HG02798 (cell line): ENCODE measurements at regions not wholly inside any gene's neighbourhood (a gene's known extent, or its start where the extent isn't known, plus 50 kb on each side); places are given as distances from the start of the nearest gene placed in this dataset.

Experiments used
- ATAC-seq: cut with Tn5 transposase; IDR thresholded peaks from one replicate; pipeline ENCODE4 v1.9.1; 2021; ENCODE audit warnings: mild to moderate bottlenecking; ENCODE audit not compliant: unreplicated experiment, poor library complexity

GRCh38 chr5:103356350-103357091 lies 98.0 kb downstream of the MACIR start:
- ATAC-seq = no peak

GRCh38 chr5:103355579-103355978 lies 97.0 kb downstream of the MACIR start:
- ATAC-seq = no peak

GRCh38 chr5:103354446-103354845 lies 95.9 kb downstream of the MACIR start:
- ATAC-seq = no peak

GRCh38 chr5:103353581-103353980 lies 95.0 kb downstream of the MACIR start:
- no peak for ATAC-seq

- no peak for ATAC-seq
Observed at GRCh38 chr5:103347716-103348423, 89.3 kb downstream of the MACIR start.

GRCh38 chr5:103346162-103346748 lies 87.7 kb downstream of the MACIR start:
- ATAC-seq = no peak

- ATAC-seq = no peak
Observed at GRCh38 chr5:103345461-103345860, 86.9 kb downstream of the MACIR start.

GRCh38 chr5:103340717-103341388 lies 82.3 kb downstream of the MACIR start:
- ATAC-seq = peak; percentile 97

GRCh38 chr5:103340132-103340531 lies 81.6 kb downstream of the MACIR start:
- no peak for ATAC-seq

- ATAC-seq = no peak
Observed at GRCh38 chr5:103336941-103337340, 78.4 kb downstream of the MACIR start.

- ATAC-seq = no peak
Observed at GRCh38 chr5:103333376-103333775, 74.8 kb downstream of the MACIR start.

- ATAC-seq = no peak
Observed at GRCh38 chr5:103330875-103331274, 72.3 kb downstream of the MACIR start.
